ENCODE measurements at regions not wholly inside any gene's neighbourhood (a gene's known extent, or its start where the extent isn't known, plus 50 kb on each side); places are given as distances from the start of the nearest gene placed in this dataset.

DNA sequence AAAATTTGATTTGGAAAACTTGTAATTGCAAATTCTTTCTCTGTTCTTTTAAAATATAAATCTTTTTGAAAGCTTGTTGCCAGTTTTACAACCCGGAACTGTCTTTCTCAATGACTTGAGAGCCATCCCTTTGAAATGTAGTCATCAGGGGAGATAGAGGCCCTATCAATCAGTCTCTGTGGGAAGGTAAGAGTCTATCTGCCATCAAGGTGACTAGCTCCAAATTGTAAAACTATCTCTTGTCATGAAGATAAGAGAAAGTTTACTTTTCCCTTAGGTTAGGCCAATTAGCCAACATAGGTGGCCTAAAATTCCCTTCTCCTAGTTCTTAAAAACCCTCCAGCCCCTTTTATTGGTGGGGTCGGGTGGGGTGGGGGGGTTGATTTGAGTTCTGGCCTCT is 469.1 kb upstream of the IRAK1BP1 start:
- TF ChIP-seq, protein P1, sequence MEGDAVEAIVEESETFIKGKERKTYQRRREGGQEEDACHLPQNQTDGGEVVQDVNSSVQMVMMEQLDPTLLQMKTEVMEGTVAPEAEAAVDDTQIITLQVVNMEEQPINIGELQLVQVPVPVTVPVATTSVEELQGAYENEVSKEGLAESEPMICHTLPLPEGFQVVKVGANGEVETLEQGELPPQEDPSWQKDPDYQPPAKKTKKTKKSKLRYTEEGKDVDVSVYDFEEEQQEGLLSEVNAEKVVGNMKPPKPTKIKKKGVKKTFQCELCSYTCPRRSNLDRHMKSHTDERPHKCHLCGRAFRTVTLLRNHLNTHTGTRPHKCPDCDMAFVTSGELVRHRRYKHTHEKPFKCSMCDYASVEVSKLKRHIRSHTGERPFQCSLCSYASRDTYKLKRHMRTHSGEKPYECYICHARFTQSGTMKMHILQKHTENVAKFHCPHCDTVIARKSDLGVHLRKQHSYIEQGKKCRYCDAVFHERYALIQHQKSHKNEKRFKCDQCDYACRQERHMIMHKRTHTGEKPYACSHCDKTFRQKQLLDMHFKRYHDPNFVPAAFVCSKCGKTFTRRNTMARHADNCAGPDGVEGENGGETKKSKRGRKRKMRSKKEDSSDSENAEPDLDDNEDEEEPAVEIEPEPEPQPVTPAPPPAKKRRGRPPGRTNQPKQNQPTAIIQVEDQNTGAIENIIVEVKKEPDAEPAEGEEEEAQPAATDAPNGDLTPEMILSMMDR (IDR thresholded peaks at IDR 0.05): no peak
- TF ChIP-seq POLR2A (IDR thresholded peaks at IDR 0.05): no peak
- no peak for TF ChIP-seq POLR2AphosphoS5 (IDR thresholded peaks at IDR 0.05)
- TF ChIP-seq EP300 (IDR thresholded peaks at IDR 0.05): no peak

Data from suprapubic skin (tissue), 4 donors.